ENCODE measurements at regions not wholly inside any gene's neighbourhood (a gene's known extent, or its start where the extent isn't known, plus 50 kb on each side); places are given as distances from the start of the nearest gene placed in this dataset.

- no peak for DNase-seq
Measured at GRCh38 chr15:93614386-93615104, 525.5 kb upstream of the RGMA start.

DNA sequence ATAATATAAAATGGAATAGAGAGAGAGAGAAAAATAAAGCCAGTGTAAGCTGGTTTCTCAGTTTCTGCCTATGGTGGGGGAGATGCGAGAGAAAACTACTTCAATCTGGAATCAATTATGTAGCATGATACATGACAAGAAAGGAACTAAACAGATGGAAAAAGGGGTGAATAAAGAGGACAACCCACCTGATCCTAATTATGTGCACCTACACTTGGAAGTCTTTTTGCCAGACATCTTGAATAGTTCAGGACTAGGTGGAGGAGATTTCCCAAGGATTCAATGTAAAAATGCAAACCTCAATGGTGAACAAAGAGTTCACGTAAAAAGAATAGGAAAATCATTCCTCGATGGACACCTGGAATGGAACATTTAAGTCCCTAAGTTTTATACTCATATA is 524.4 kb upstream of the RGMA start:
- no peak for DNase-seq

GRCh38 chr15:93612953-93613352 is 523.9 kb upstream of the RGMA start:
- no peak for DNase-seq

DNA sequence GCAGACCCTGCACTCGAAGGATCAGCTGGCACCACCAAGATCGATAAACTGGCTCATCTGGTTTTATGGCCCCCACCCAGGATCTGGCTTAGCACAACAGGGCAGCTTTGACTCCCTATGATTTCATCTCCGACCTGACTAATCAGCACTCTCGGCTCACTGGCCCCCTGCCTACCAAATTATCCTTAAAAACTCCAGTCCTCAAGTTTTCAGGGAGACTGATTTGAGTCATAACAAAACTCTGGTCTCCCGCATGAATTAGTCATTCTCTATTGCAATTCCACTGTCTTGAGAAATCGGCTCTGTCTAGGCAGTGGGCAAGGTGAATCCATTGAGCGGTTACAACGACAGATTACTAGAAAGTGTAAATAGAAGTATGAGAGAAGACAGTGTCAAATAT is 521.9 kb upstream of the RGMA start:
- DNase-seq: no peak

GRCh38 chr15:93608643-93609148 is 519.7 kb upstream of the RGMA start:
- no peak for DNase-seq

- DNase-seq: no peak
Measured at GRCh38 chr15:93603550-93603949, 514.5 kb upstream of the RGMA start.

- no peak for DNase-seq
Measured at GRCh38 chr15:93587059-93587521, 498.1 kb upstream of the RGMA start.

- no peak for DNase-seq
Measured at GRCh38 chr15:93585012-93585411, 496.0 kb upstream of the RGMA start.

- no peak for DNase-seq
Measured at GRCh38 chr15:93583968-93584367, 495.0 kb upstream of the RGMA start.

DNA sequence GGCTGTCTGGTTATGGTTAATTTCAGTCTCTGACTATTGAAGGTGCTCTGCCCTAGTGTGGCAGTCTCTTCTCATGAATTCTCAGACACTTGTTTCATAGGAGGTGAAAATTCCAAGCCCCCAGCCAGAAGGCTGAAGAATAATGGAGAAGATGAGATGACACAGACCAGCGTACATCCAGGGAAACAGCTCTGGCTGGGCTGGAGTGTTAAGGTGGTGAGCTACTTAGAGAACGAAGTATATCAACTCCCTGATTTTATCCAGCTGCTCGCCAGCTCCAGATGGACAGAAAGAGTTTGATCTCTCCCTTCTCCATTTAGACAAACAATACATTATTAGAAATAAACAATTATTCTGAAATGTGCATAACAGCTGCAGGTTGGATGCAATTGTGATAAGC is 494.5 kb upstream of the RGMA start:
- no peak for DNase-seq

GRCh38 chr15:93570527-93570926 is 481.5 kb upstream of the RGMA start:
- DNase-seq: no peak

- DNase-seq: no peak
Measured at GRCh38 chr15:93566762-93567161, 477.8 kb upstream of the RGMA start.

GRCh38 chr15:93565201-93565600 is 476.2 kb upstream of the RGMA start:
- no peak for DNase-seq

DNA sequence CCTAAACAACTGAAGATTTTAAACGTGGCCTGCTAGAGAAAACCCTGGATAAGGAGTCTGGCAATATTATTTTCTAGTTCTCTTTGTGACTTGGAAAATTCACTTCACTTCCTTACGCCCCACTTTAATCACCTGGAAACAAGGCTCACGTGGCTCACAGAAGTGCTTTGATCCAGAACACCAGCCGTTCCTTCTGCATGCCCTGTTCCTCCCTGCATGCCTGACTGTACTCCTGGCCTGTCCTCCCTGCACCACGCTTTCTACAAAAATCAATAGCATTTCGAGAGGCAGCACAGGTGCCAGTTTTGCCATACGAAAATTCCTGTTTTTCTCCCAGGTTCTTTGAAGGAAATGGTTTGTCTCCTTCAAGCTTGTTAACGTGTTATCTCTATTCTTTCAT is 474.2 kb upstream of the RGMA start:
- no peak for DNase-seq

DNA sequence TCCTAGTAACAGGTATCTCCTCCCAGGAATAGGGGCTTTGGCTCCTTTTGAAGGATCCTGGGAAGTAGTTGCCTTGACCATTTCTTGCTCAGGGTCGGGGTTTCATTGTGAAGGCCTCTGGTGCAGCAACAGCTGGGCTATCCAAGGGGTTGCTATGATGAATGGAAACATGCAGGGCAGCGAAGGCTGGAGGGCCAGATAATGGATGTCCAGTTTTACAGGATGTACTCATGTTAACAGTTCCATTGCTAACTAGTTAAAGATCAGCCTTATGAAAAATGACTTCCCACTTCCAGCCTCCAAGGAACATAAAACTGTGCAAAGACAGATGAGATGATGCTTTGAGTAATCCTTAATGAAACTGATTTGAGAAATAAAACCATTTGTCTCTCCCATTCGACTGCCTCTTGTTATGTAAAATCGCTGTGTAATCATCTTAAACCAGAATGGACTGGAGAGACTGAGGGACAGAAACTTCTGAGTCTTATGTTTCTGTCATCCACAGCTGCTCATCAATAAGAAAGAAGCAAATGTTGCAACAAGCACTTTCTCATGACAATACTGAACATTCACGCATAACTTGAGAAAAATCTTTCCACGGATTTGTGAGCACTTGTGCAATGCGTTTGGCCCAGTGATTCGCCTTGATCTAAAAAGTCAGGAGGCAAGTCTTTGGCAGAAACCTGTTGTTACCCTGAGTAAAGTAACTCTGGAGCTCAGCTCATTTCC is 473.5 kb upstream of the RGMA start:
- no peak for DNase-seq

- DNase-seq: no peak
Measured at GRCh38 chr15:93557696-93558095, 468.7 kb upstream of the RGMA start.

DNA sequence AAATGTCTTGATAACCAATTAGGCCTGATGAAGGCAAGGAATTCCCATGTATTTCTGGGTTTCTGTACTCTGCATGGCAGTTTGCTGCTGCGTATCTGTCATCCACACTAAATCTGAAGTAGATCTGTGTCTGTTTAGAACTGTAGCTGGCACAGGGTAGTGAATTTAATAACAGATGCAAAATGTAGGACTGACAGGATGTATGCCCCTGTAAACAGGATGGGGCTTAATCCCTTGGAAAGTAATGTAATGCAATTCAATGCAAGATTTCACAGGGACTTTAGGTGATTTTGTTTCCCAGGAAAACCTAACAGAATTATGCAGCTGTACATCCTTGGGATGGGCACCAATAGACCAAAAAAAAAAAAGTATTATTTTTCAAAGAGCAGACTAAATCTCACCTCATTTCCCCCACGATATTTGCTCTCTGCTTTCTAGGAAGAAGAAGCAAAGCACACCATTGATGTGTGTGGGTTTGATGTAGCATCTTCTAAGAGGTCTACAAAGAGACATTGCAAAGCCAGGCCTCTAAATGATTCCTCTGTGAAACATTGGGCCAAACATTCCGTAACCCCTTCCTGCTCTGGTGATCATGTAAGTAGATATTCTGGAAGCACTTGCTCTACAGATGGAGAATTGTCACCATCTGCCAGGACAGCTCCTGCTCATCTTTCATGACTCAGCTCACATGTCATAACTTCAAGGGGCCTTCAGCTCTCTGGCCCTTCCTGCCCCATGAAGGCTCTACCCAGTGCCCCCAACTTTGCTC is 464.3 kb upstream of the RGMA start:
- no peak for DNase-seq

DNA sequence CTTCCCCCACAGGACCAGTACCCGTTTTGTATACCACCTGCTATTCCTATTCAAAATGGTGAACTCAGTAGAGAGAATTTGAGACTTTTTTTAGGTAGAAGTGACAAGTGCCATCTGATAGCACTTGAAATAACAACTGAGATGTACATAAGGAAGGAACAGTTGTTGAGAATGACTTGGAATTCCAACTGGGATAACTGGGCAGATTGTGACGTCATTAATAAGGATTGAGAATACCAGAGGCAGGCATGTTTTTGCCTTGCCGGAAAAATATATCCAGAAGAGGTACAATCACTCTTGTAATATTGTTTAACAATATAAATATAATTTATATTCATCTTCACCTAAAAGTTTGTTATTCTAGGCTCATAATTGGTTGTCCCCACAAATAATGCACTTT is 454.1 kb upstream of the RGMA start:
- DNase-seq: no peak

DNA sequence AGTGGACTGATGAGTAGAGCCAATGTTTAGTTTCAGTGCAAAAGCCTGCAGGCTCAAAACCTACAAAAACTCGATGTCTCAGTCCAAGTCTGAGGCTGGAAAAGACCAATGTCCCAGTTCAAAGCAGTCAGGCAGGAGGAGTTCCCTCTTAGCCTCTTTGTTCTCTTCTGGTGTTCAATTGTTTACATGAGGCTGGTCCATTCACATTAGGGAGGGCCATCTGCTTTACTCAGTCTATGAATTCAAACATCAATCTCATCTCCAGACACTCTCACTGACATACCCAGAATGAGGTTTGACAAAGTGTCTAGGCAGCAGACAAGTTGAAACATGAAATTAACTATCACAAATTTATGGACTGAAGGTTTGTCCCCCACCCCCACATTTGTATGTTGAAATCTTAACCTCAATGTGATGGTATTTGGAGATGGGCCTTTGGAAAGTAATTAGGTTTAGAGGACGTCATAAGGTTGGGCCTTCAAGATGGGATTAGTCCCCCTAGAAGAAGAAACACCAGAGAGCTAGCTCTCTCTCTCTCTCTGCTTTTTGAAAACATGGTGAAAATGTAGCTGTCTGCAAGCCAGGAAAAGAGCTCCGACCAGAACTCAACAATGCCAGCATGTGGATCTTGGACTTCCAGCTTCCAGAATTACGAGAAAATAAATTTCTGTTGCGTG is 438.5 kb upstream of the RGMA start:
- no peak for DNase-seq

- no peak for DNase-seq
Measured at GRCh38 chr15:93524432-93524831, 435.4 kb upstream of the RGMA start.

- DNase-seq: no peak
Measured at GRCh38 chr15:93523481-93523880, 434.5 kb upstream of the RGMA start.

DNA sequence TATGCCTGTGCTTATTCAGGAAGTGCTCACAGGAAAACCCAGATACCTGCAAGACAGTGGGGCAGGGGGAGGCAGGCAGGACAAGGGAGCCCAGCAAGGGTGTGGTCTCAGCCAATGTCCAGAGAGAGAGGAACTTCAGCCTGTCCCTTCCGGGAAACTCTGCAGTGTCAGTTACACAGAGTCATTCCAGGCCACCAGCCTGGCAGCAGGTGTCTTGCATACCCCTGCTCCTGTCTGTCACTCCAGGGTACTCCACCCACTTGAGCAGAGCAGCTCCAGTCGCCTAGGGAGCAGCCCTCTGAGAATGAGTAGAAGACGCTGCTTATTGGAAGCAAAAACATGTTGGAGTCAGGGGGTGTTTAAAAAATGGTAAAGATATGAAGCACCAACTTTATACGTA is 431.2 kb upstream of the RGMA start:
- DNase-seq: no peak

- no peak for DNase-seq
Measured at GRCh38 chr15:93519599-93519998, 430.6 kb upstream of the RGMA start.

All from stimulated activated CD4-positive, alpha-beta T cell treated with anti-CD3 and anti-CD28 coated beads, Interleukin-4, amount 100 ng/mL, for 24 hours (primary cell).